ENCODE measurements at regions not wholly inside any gene's neighbourhood (a gene's known extent, or its start where the extent isn't known, plus 50 kb on each side); places are given as distances from the start of the nearest gene placed in this dataset.

DNA sequence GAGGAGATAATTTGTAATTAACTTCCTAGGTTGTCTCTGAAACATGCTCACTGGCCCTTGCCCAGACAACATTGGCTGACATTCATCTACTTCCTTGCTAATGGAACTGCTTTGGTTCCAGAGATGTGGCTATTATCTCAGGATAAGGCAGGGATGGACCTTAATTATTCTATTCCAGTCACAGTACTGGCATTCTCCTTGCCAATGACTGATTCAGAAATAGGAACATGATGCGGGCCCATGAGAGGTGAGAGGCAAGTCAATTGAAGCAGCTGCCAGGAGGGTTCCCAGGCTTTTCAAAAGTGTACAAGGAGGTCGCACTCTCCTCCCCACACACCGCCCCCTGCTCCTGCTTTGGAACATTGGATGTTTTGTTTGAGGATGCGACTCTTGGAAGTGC, 109.6 kb upstream of the DGKB start (continued):
- TF ChIP-seq, protein P1, sequence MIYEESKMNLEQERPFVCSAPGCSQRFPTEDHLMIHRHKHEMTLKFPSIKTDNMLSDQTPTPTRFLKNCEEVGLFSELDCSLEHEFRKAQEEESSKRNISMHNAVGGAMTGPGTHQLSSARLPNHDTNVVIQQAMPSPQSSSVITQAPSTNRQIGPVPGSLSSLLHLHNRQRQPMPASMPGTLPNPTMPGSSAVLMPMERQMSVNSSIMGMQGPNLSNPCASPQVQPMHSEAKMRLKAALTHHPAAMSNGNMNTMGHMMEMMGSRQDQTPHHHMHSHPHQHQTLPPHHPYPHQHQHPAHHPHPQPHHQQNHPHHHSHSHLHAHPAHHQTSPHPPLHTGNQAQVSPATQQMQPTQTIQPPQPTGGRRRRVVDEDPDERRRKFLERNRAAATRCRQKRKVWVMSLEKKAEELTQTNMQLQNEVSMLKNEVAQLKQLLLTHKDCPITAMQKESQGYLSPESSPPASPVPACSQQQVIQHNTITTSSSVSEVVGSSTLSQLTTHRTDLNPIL (CRISPR knock-in tag; IDR thresholded peaks at IDR 0.05; ENCODE audit: low read depth): no peak
- TF ChIP-seq, protein P2, sequence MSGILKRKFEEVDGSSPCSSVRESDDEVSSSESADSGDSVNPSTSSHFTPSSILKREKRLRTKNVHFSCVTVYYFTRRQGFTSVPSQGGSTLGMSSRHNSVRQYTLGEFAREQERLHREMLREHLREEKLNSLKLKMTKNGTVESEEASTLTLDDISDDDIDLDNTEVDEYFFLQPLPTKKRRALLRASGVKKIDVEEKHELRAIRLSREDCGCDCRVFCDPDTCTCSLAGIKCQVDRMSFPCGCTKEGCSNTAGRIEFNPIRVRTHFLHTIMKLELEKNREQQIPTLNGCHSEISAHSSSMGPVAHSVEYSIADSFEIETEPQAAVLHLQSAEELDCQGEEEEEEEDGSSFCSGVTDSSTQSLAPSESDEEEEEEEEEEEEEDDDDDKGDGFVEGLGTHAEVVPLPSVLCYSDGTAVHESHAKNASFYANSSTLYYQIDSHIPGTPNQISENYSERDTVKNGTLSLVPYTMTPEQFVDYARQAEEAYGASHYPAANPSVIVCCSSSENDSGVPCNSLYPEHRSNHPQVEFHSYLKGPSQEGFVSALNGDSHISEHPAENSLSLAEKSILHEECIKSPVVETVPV (CRISPR knock-in tag; IDR thresholded peaks at IDR 0.05): no peak
- TF ChIP-seq, protein P3, sequence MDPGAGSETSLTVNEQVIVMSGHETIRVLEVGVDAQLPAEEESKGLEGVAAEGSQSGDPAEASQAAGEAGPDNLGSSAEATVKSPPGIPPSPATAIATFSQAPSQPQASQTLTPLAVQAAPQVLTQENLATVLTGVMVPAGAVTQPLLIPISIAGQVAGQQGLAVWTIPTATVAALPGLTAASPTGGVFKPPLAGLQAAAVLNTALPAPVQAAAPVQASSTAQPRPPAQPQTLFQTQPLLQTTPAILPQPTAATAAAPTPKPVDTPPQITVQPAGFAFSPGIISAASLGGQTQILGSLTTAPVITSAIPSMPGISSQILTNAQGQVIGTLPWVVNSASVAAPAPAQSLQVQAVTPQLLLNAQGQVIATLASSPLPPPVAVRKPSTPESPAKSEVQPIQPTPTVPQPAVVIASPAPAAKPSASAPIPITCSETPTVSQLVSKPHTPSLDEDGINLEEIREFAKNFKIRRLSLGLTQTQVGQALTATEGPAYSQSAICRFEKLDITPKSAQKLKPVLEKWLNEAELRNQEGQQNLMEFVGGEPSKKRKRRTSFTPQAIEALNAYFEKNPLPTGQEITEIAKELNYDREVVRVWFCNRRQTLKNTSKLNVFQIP (CRISPR knock-in tag; IDR thresholded peaks at IDR 0.05; ENCODE audit: borderline replicate concordance, low read depth): no peak

DNA sequence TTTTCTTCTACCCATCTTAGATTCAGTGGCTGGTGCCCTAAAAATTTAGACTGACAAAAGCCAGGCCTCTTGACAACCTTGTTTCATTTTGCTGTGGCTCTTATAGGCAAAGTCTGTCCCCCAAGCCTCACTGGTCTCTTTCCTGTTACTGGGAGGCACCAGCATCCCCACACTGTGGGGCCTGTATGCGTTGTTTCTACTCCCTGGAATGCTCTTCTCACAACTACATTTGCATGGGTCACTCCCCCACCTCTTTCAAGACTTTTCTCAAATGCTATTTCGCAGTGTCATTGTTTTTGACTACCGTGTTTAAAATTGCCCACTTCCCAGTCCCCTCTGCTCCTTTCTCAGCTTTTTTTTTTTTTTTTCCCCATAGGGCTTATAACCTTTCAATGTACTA, 108.7 kb upstream of the DGKB start:
- no peak for TF ChIP-seq OSR1 (CRISPR knock-in tag; IDR thresholded peaks at IDR 0.05)
- TF ChIP-seq RARB (CRISPR knock-in tag; IDR thresholded peaks at IDR 0.05): no peak
- no peak for TF ChIP-seq ESRRG (CRISPR knock-in tag; IDR thresholded peaks at IDR 0.05)
- TF ChIP-seq BACH2 (CRISPR knock-in tag; IDR thresholded peaks at IDR 0.05; ENCODE audit: borderline replicate concordance): no peak
- TF ChIP-seq, protein P4, sequence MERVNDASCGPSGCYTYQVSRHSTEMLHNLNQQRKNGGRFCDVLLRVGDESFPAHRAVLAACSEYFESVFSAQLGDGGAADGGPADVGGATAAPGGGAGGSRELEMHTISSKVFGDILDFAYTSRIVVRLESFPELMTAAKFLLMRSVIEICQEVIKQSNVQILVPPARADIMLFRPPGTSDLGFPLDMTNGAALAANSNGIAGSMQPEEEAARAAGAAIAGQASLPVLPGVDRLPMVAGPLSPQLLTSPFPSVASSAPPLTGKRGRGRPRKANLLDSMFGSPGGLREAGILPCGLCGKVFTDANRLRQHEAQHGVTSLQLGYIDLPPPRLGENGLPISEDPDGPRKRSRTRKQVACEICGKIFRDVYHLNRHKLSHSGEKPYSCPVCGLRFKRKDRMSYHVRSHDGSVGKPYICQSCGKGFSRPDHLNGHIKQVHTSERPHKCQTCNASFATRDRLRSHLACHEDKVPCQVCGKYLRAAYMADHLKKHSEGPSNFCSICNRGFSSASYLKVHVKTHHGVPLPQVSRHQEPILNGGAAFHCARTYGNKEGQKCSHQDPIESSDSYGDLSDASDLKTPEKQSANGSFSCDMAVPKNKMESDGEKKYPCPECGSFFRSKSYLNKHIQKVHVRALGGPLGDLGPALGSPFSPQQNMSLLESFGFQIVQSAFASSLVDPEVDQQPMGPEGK (CRISPR knock-in tag; IDR thresholded peaks at IDR 0.05; ENCODE audit: borderline replicate concordance): no peak
- no peak for TF ChIP-seq ZNF565 (CRISPR knock-in tag; conservative IDR thresholded peaks at IDR 0.05; ENCODE audit: low read depth)
- TF ChIP-seq CSDC2 (CRISPR knock-in tag; IDR thresholded peaks at IDR 0.05): no peak
- ATAC-seq: no peak

DNA sequence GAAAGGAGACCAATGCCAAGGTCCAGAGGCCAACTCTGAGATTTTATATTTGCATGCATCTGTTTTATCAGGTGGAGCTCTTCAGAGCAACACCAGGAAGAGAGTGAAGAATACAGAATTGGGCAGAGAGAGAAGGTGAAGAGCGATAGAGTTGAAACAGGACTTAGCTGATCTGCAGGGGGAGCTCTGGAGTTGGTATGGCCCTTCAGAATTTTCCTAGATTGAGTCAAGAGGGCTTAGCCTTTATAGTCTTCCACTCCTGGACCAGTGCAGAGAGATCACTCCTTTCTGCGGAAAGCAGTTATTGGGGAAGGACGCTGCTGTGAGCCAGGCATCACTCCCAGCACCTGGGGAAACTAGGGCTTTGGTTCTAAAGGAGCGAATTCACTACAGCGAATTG, 105.0 kb upstream of the DGKB start:
- ATAC-seq: peak; percentile 72

More for the DNA sequence above, 105.0 kb upstream of the DGKB start:
- TF ChIP-seq TCF4 (CRISPR knock-in tag; IDR thresholded peaks at IDR 0.05; ENCODE audit: borderline replicate concordance) (no peak), ZFP3 (CRISPR knock-in tag; IDR thresholded peaks at IDR 0.05) (no peak), GLIS3 (CRISPR knock-in tag; IDR thresholded peaks at IDR 0.05) (no peak)
- TF ChIP-seq, protein P4 (CRISPR knock-in tag; IDR thresholded peaks at IDR 0.05; ENCODE audit: borderline replicate concordance): no peak
- TF ChIP-seq, protein P5, sequence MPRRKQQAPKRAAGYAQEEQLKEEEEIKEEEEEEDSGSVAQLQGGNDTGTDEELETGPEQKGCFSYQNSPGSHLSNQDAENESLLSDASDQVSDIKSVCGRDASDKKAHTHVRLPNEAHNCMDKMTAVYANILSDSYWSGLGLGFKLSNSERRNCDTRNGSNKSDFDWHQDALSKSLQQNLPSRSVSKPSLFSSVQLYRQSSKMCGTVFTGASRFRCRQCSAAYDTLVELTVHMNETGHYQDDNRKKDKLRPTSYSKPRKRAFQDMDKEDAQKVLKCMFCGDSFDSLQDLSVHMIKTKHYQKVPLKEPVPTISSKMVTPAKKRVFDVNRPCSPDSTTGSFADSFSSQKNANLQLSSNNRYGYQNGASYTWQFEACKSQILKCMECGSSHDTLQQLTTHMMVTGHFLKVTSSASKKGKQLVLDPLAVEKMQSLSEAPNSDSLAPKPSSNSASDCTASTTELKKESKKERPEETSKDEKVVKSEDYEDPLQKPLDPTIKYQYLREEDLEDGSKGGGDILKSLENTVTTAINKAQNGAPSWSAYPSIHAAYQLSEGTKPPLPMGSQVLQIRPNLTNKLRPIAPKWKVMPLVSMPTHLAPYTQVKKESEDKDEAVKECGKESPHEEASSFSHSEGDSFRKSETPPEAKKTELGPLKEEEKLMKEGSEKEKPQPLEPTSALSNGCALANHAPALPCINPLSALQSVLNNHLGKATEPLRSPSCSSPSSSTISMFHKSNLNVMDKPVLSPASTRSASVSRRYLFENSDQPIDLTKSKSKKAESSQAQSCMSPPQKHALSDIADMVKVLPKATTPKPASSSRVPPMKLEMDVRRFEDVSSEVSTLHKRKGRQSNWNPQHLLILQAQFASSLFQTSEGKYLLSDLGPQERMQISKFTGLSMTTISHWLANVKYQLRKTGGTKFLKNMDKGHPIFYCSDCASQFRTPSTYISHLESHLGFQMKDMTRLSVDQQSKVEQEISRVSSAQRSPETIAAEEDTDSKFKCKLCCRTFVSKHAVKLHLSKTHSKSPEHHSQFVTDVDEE (CRISPR knock-in tag; IDR thresholded peaks at IDR 0.05): no peak
- TF ChIP-seq, protein P3 (CRISPR knock-in tag; IDR thresholded peaks at IDR 0.05; ENCODE audit: borderline replicate concordance, low read depth): no peak

All from SK-N-SH treated with all-trans-retinoic acid at 6 μM for 48 hours (cell line).